PC-3 (cell line): ENCODE measurements at regions not wholly inside any gene's neighbourhood (a gene's known extent, or its start where the extent isn't known, plus 50 kb on each side); places are given as distances from the start of the nearest gene placed in this dataset.

Experiments
- ATAC-seq: fragments of 200-7000 bp; cut with Tn5 transposase; 2 replicates; pipeline ENCODE4 v1.9.1; 2020; ENCODE audit warnings: mild to moderate bottlenecking, moderate library complexity
- BruUV-seq: library from RNA; stranded (reverse); fragments of 400-500 nt; replicated peaks from 2 replicates; lab custom pipeline; 2021; lab: Mats Ljungman, UMichigan
- CTCF ChIA-PET: fragments of 300-600 bp; sonication (Branson Sonifier 250); formaldehyde crosslinking; loops from one replicate; lab custom pipeline; 2022; ENCODE audit warnings: antibody characterized with exemption; lab: Charles Lee
- POLR2A ChIA-PET: fragments of 300-600 bp; sonication (Branson Sonifier 250); formaldehyde crosslinking; loops from one replicate; lab custom pipeline; 2022; ENCODE audit warnings: antibody characterized with exemption; ENCODE audit not compliant: unreplicated experiment; lab: Charles Lee
- DNase-seq: peaks from one replicate; pipeline ENCODE4 v3.0.0-alpha.2; 2015
- H2AFZ ChIP-seq: fragments of 300-600 bp; sonication (generic); 2 replicates; pipeline ENCODE4 v1.6.0; 2016; ENCODE audit warnings: antibody characterized with exemption, low read length
- H3F3A ChIP-seq: fragments of 300-600 bp; sonication (generic); one replicate; pipeline ENCODE4 v1.6.0; 2017; ENCODE audit warnings: antibody characterized with exemption, low read length, control low read depth, mild to moderate bottlenecking; ENCODE audit not compliant: unreplicated experiment
- H3K27ac ChIP-seq: fragments of 300-600 bp; sonication (generic); 2 replicates; pipeline ENCODE4 v1.5.1; 2016; ENCODE audit warnings: mild to moderate bottlenecking, low read length
- H3K27me3 ChIP-seq: fragments of 300-600 bp; sonication (generic); 2 replicates; pipeline ENCODE4 v1.6.1; 2016; ENCODE audit warnings: low read length, mixed read lengths
- H3K36me3 ChIP-seq: fragments of 300-600 bp; sonication (generic); 2 replicates; pipeline ENCODE4 v1.6.1; 2016; ENCODE audit warnings: low read depth, mixed run types, low read length, mixed read lengths
- H3K4me1 ChIP-seq: fragments of 300-600 bp; sonication (generic); 2 replicates; pipeline ENCODE4 v1.5.1; 2016; ENCODE audit warnings: low read length; ENCODE audit not compliant: insufficient read depth
- H3K4me2 ChIP-seq: fragments of 300-600 bp; sonication (generic); 2 replicates; pipeline ENCODE4 v1.6.0; 2016; ENCODE audit warnings: low read length
- H3K4me3 ChIP-seq: fragments of 300-600 bp; sonication (generic); 2 replicates; pipeline ENCODE4 v1.5.1; 2016; ENCODE audit warnings: mild to moderate bottlenecking, low read length, mixed read lengths
- H3K79me2 ChIP-seq: fragments of 300-600 bp; sonication (generic); 2 replicates; pipeline ENCODE4 v1.6.1; 2017; ENCODE audit warnings: low read length, mixed read lengths
- H3K9ac ChIP-seq: fragments of 300-600 bp; sonication (generic); 2 replicates; pipeline ENCODE4 v1.6.0; 2016; ENCODE audit warnings: mild to moderate bottlenecking, low read length
- H3K9me2 ChIP-seq: fragments of 300-600 bp; sonication (generic); replicated peaks from 2 replicates; pipeline ENCODE4 v1.6.1; 2016; ENCODE audit warnings: mixed run types, low read length, mixed read lengths
- H3K9me3 ChIP-seq: fragments of 300-600 bp; sonication (generic); 2 replicates; pipeline ENCODE4 v1.6.1; 2016; ENCODE audit warnings: low read length, mixed read lengths
- H4K20me1 ChIP-seq: fragments of 300-600 bp; sonication (generic); 2 replicates; pipeline ENCODE4 v1.6.1; 2016; ENCODE audit warnings: low read length, mixed read lengths
- EZH2 ChIP-seq: fragments of 300-600 bp; sonication (generic); IDR thresholded peaks from one replicate; pipeline ENCODE4 v1.6.1; 2017; ENCODE audit warnings: antibody characterized with exemption, mild to moderate bottlenecking, low read length; ENCODE audit not compliant: unreplicated experiment
- EZH2phosphoT487 ChIP-seq: fragments of 300-600 bp; sonication (generic); IDR thresholded peaks from 2 replicates; pipeline ENCODE4 v1.6.1; 2018; ENCODE audit warnings: mild to moderate bottlenecking, antibody characterized with exemption, low read length, borderline replicate concordance
- intact Hi-C: fragments of 100-400 bp; cut with micrococcal nuclease; formaldehyde crosslinking; loops from 2 replicates; pipeline ENCODE4 v1.9.0; 2023
- TF ChIP-seq, protein P1 (sequence below): fragments of 300-600 bp; sonication (generic); conservative IDR thresholded peaks from 2 replicates; pipeline ENCODE4 v1.5.1; 2017; ENCODE audit warnings: antibody characterized with exemption, low read depth, mild to moderate bottlenecking, low read length

DNA sequence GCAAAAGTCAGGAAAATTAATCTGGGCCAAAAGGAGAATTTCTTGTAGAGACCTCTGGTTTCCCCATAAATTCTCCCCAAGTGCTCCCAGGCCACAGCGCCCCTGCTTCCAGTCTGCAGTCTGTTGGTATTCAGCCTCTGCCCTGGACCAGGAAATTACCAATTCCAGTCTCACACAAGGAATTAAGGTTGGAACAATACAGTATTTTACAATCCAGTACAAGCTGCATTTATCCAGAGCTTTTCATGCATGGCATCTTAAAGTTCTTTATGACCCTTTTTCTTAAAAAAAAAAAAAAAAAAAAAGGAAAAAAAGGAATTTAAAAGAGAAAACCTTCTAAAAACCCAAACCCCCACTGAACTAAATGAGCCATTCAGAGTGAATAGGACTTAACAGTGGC is 139.6 kb upstream of the RANBP3L start:
- ATAC-seq (no peak), DNase-seq (no peak)
- no TSS peak for BruUV-seq
- no peaks in the 10 kb centered on the region for H3K9me2 ChIP-seq
- no peaks in the 10 kb centered on the region for H3K27me3 ChIP-seq
- intact Hi-C loops = no loop called here
- no peaks in the 10 kb centered on the region for H3K36me3 ChIP-seq
- CTCF ChIA-PET = interaction anchor here (0.6 kb wide), 1 partner anchor 185 kb away, joined by 7 read pairs; no protein-coding TSS in a partner anchor
- POLR2A ChIA-PET = no interaction called here
- no peaks in the 10 kb centered on the region for H3K79me2 ChIP-seq
- TF ChIP-seq EZH2phosphoT487 = no peak
- TF ChIP-seq, protein P1, sequence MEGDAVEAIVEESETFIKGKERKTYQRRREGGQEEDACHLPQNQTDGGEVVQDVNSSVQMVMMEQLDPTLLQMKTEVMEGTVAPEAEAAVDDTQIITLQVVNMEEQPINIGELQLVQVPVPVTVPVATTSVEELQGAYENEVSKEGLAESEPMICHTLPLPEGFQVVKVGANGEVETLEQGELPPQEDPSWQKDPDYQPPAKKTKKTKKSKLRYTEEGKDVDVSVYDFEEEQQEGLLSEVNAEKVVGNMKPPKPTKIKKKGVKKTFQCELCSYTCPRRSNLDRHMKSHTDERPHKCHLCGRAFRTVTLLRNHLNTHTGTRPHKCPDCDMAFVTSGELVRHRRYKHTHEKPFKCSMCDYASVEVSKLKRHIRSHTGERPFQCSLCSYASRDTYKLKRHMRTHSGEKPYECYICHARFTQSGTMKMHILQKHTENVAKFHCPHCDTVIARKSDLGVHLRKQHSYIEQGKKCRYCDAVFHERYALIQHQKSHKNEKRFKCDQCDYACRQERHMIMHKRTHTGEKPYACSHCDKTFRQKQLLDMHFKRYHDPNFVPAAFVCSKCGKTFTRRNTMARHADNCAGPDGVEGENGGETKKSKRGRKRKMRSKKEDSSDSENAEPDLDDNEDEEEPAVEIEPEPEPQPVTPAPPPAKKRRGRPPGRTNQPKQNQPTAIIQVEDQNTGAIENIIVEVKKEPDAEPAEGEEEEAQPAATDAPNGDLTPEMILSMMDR = no peak
- TF ChIP-seq EZH2 = no peak
- no peak overlapping the region for H2AFZ ChIP-seq
- peaks cover 32% of the 10 kb centered on the region for H3K4me1 ChIP-seq
- no peak overlapping the region for H3K27ac ChIP-seq
- H3F3A ChIP-seq = no peaks in the 10 kb centered on the region
- no peak overlapping the region for H3K4me2 ChIP-seq
- H3K4me3 ChIP-seq = no peak overlapping the region
- no peak overlapping the region for H3K9ac ChIP-seq
- no peaks in the 10 kb centered on the region for H3K9me3 ChIP-seq
- no peaks in the 10 kb centered on the region for H4K20me1 ChIP-seq

DNA sequence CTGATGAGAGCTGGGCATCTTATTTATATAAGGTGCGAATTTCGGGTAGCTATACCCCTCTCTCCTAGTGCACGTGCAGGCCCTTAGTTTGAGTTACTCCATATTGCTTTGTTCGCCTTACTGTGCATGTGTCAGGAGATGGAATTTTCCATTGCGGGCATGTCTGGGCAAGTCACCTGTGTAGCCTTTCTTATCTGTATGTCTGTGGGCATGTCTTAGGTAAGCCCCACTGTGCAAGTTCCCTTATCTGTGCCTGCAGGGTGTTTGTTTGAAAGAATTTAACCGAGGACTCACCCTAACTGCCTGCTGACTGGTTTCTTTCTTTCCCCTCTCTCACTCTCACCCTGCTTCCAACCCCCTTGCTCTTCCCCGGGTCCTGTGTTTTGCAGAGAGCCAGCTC is 140.7 kb upstream of the RANBP3L start:
- Histone ChIP-seq H3K27me3 (no peaks in the 10 kb centered on the region), H3F3A (no peaks in the 10 kb centered on the region), H3K9me3 (no peaks in the 10 kb centered on the region), H3K79me2 (no peaks in the 10 kb centered on the region), H3K9me2 (no peaks in the 10 kb centered on the region), H3K4me3 (no peak overlapping the region), H2AFZ (no peak overlapping the region), H3K4me1 (peaks cover 32% of the 10 kb centered on the region), H3K9ac (no peak overlapping the region), H3K36me3 (no peaks in the 10 kb centered on the region), H4K20me1 (no peaks in the 10 kb centered on the region), H3K4me2 (no peak overlapping the region), H3K27ac (no peak overlapping the region)
- intact Hi-C loops = no loop called here
- no peak for ATAC-seq
- ChIA-PET POLR2A (no interaction called here), CTCF (no interaction called here)
- no peak for DNase-seq
- TF ChIP-seq, protein P1 = no peak
- TF ChIP-seq EZH2phosphoT487 (no peak), EZH2 (no peak)
- BruUV-seq = no TSS peak

DNA sequence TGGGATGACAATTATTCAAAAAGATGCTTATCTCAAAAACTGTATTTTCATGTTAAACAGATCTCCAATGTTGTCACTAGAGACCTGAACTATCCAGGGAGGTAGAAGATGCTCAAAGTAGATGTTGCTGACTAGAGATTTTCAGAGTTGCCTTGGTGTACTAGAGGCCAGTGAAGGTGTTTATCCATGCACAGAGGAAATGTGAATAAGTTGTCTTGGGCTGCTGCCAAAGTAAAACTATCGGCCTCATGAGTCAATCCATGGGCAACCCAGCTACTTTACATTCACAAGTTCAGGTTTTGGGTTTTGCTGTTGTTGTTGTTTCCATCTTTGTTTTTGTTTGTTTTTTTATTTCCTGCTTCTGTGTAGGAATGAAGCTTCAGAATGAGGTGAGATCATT is 141.1 kb upstream of the RANBP3L start:
- H3K9me3 ChIP-seq = no peaks in the 10 kb centered on the region
- no peak overlapping the region for H3K4me3 ChIP-seq

More for the DNA sequence above, 141.1 kb upstream of the RANBP3L start:
- ChIA-PET CTCF (no interaction called here), POLR2A (no interaction called here)
- Histone ChIP-seq H3K27me3 (no peaks in the 10 kb centered on the region), H3K79me2 (no peaks in the 10 kb centered on the region), H3F3A (no peaks in the 10 kb centered on the region), H3K9ac (no peak overlapping the region), H4K20me1 (no peaks in the 10 kb centered on the region), H3K4me1 (peaks cover 32% of the 10 kb centered on the region), H3K4me2 (no peak overlapping the region), H3K9me2 (no peaks in the 10 kb centered on the region), H3K27ac (no peak overlapping the region), H2AFZ (no peak overlapping the region), H3K36me3 (no peaks in the 10 kb centered on the region)
- BruUV-seq = no TSS peak
- DNase-seq = peak; percentile 86
- peak; percentile 44; the same call in 1 of the 2 replicates for ATAC-seq
- intact Hi-C loops = no loop called here
- TF ChIP-seq EZH2 (no peak), EZH2phosphoT487 (no peak)
- TF ChIP-seq, protein P1 = no peak
